Right ventricle myocardium inferior (tissue), 1 donor: ENCODE measurements at regions not wholly inside any gene's neighbourhood (a gene's known extent, or its start where the extent isn't known, plus 50 kb on each side); places are given as distances from the start of the nearest gene placed in this dataset.

Experiments
- ATAC-seq: fragments of 200-7000 bp; cut with Tn5 transposase; one replicate; pipeline ENCODE4 v1.9.1; 2020; ENCODE audit warnings: mild to moderate bottlenecking, moderate library complexity
- DNase-seq: peaks from one replicate; pipeline ENCODE4 v3.0.0; 2021; ENCODE audit errors: missing footprints
- intact Hi-C: fragments of 100-400 bp; cut with DNase I; formaldehyde crosslinking; loops from one replicate; pipeline ENCODE4 v1.11.0; 2022
- donor health status: DM: no; HTN: yes; CAD: no; lungs with severe emphysema.

DNA sequence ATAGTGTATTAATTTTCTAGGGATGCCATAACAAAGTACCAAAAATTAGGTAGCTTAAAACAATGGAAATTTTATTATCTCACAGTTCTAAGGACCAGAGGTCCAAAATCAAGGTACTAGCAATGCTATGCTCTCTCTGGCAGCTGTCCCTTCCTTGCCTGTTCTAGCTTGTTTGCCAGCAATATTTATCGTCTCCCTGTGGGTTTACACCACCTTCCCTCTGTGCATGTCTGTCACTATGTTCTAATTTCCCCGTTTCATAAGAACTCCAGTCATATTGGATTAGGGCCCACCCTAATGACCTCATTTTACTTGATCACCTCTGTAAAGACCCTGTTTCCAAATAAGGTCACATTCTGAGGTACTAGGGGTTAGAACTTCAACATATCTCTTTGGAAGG is 217.2 kb downstream of the IBTK start:
- intact Hi-C loops: no loop called here
- DNase-seq (no peak), ATAC-seq (peak; percentile 35)

DNA sequence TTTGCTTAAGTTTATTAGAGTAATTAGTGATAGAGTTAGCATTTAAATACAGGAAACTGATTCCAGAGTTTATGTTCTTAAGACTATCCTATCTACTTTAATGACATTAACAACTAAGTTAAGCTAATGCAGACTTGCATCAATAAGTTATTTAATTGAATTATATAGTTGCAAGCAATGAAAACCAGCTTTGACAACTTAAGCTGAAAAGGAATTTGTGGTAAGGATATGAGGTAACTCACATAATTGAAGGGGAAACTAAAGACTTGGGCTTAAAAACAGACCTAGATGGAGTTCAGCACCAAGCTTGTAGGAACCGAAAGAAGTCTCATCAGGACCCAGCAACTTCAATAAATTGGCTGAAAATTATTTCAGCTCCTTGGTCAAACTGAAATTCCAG is 222.3 kb downstream of the IBTK start:
- DNase-seq (no peak), ATAC-seq (no peak)
- intact Hi-C loops: no loop called here

DNA sequence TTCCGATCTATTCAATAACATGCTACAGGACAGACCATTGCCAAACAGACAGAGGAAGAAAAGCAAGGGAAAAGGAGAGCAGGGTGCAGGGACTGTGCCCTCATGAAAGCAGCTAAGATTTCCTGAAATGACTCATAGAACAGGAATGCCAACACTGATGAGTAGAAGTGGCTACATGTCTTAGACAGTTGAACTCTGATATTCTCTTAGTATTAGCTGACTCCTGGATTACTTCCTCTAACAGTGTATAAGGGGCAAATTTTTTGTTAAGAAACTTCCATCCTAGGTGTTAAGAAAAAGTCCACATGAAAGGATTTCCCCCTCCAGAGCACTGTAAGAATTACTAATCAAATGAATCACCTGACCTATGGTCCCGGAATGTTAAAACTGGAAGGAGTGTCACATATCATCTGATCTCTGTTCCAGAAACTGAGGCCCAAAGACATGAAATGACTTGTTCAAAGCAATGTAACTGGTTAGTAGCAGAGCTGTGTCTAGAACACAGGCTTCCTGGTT is 224.9 kb downstream of the IBTK start:
- no peak for DNase-seq
- peak; percentile 43 for ATAC-seq
- intact Hi-C loops: no loop called here

DNA sequence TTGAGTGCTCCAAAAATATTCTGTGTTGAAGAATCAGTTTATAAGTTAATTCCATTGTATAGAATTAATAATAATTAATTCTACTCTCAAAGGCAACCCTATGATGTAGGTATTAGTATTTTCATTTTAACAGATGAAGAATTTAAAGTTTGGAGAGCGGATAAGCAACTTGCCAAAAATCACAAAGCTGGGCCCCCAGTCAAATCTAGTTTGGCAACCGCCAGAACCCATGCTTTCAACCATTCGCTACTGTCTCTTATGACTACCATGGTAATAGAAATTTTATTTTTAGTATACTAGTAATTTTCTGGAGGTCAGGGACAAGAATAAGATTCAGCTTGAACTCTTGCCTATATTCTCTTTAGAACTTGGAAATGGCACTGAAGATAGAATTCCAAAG is 229.8 kb downstream of the IBTK start:
- no peak for ATAC-seq
- intact Hi-C loops: loop anchor here (10.0 kb wide), 2 partner anchors 113 to 183 kb away; no protein-coding TSS in a partner anchor
- peak; percentile 22 for DNase-seq

DNA sequence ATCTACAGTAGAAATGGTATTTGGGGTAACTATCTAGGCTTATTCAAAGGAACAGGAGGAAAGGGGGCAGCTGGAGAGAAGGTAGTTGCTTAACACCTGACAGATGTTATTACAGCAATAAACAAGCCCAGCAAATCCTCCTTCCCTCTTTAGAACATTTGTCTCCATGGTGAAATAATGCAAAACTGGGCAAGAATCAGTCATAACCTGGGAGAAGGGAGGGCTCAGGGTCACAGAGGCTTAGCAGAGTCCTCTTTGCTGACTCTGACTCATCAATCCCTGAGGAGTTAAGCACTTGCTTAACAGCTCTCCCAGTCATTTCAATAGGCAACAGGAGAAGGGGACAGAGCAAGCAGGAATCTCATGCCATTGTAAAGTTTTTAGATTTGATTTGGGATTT is 230.3 kb downstream of the IBTK start:
- DNase-seq (no peak), ATAC-seq (peak; percentile 90)

DNA sequence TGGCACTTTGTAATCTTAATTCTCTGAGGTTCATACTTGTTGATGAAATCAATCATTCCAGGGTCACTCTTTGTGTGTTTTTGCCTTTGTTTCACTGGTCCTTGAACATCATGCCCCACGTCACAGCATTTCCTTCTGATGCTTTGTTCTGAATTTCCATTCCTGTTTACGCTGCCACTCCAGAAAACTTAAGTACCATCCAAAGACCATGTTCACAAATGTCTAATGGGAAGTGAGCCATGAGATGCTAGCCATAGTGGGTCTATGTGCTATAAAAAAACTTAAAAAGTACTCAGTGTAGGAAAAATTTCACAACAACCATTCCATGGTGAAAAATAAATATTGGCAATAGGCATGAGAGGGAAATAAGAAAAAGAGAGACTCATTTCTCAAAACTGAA is 232.0 kb downstream of the IBTK start:
- no peak for ATAC-seq
- intact Hi-C loops: loop anchor here (10.0 kb wide), 2 partner anchors 111 to 181 kb away; no protein-coding TSS in a partner anchor
- no peak for DNase-seq

More for the DNA sequence above, 230.3 kb downstream of the IBTK start:
- intact Hi-C loops: loop anchor here (10.0 kb wide), 2 partner anchors 112 to 182 kb away; no protein-coding TSS in a partner anchor

DNA sequence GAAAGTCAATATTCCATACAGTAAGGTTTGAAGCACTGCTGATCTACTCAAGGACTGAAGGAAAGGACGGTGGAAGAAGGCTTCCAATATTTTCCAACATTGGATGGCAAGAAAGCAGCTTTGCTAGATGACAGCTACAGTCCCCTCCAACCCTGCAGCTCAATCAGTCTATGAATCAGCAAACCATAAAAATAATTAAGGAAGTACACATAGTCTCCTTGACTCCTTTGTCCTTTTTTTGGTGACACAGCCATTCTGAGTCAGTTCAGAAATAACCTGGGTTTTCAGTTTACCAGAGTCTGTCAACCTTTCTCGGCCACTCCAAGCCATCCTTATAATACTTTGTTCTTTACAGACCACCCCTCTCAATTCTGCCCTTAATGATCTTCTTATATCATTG is 232.5 kb downstream of the IBTK start:
- DNase-seq (no peak), ATAC-seq (no peak)
- intact Hi-C loops: loop anchor here (10.0 kb wide), 2 partner anchors 110 to 180 kb away; no protein-coding TSS in a partner anchor

DNA sequence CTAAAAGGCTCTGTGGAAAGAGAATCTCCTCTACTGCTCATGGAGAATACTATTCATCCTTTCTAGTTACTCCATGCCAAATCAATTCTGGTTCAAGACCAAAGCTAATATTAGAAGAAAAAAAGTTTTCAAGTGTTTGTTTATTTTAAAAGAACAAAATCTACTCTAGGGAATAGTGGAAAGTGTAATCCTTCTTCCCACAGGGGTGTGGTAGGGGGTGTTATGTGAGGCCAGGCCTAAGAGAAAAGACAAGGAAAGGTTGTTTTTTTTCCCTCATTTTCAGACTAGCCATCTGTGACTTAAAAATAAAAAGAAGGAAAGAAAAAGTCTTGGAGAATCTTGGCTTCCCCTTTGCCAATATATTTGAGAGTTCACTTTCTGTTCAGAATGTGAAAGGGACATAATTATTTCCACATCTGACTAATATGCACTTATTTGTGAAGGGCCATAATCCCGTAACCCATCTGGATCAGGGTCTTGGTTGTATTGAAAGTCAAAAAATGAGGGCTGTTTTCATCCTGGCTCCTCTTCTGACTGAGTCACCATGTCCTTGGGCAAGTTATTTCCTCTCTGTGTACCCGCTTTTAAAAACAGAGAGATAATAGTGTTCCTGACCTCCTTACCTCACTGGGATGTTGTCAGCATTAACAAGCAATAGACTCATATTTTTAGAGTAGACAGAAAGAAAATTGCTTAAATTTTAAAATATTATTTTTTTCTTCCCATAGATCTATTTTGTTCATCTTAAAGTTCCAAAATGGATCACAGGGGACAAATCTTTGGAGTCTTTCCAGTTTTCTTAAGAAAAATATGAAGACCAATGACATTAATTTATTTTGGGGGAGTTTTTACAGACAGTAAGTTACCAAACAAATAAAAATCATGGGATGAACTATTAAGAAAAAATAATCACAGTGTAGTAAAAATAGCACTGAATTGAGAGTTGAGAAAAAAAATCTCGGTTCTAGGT is 233.7 kb downstream of the IBTK start:
- ATAC-seq: peak; percentile 81
- intact Hi-C loops: loop anchor here (10.0 kb wide), 2 partner anchors 109 to 179 kb away; no protein-coding TSS in a partner anchor
- no peak for DNase-seq

DNA sequence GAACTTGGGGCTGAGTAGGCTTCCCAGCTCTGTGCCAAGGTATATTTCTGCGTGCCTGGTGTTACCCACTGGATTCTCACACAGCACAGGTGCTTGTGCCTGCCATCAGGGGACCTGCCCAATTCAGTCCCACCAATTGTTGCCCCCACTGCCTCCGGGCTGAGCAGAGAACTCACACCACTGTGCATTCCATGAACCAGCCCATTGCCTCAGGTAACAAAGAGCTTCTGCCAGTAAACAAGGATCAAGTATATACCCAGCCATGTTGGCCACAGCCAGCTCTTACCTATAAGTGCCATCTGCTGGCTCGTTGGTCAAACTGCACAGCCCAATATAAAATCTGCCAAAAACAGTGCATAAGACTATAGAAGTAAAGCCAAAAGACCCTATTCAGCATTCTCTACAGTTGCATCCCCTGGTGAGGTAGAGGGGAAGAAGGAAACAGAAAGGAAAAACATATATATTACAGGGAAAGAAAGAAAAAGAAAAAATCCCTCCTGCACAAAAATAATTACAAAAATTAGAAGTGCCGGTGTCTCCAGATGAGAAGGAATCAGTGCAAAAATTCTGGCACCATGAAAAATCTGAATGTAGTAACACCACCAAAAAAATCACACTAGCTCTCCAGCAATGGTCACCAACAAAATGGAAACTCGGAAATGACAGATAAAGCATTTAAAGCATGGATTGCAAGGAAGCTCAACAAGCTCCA is 241.4 kb downstream of the IBTK start:
- intact Hi-C loops: no loop called here
- peak; percentile 46 for ATAC-seq
- no peak for DNase-seq

DNA sequence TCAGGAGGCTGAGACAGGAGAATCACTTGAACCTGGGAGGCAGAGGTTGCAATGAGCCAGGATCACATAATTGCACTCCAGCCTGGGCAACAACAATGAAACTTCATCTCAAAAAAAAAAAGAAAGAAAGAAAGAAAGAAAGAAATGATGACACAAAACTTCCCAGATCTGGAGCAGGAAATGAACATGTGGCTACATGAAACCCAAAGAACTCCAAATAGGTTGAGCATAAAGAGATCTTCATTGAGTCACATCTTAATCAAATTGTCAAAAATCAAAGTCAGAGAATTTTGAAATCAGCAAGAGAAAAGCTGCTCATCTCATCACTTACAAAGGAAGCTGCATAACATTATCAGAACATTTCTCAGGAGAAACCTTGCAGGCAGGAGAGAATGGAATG is 247.0 kb downstream of the IBTK start:
- DNase-seq: no peak
- ATAC-seq: no peak
- intact Hi-C loops: no loop called here

DNA sequence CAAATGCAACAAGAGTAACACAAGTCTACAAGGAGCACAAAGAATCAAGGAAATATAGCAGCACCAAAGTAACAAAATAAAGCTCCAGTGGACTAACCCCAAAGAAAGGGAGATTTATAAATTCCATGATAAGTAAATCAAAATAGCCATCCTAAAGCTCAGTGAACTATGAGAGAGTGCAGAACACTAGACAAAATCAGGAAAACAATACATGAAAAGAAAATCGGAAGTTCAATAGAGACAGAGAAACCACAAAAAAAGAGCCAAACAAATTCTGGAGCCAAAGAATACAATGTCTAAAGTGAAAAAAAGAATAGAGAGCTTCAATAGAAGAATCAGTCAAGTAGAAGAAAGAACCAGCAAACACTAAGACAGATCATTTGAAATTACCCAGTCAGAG is 247.3 kb upstream of the TENT5A start:
- DNase-seq: no peak
- intact Hi-C loops: no loop called here
- no peak for ATAC-seq

DNA sequence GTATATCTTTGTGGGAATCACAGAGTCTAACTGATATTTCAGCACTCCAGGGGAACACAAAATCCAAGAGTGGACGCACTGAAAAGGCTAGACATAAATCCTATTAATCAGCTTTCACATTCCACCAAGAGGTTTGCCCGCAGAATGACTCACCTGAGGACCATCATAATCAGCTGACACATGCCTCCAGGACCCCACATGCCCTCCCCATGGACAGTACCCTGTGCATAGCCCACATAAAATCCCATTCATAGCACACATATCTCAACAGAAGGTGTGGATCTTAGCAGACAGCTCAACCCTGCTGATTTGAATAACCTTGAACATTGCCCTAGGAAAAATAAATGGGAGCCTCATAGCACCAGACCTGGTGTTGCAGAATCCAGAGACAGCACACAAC is 246.8 kb upstream of the TENT5A start:
- DNase-seq (no peak), ATAC-seq (no peak)
- intact Hi-C loops: no loop called here

DNA sequence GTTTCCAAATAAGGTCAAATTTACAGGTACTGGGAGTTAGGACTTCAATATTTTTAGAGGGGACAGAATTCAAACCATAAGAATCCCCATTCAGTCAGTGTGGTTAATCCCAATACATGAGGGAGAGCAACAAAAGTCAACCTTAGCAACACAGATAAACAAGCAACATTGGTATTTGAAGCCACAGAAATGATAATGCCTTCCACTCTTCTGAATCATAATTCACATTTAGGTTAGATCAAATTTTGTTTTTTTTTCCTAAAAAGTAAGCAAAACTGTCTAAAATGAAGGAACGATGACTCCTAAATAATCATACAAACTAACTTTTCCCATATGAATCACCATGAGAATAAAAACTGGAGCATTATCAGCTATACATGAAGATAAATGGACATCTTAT is 246.0 kb upstream of the TENT5A start:
- intact Hi-C loops: no loop called here
- DNase-seq (no peak), ATAC-seq (no peak)

DNA sequence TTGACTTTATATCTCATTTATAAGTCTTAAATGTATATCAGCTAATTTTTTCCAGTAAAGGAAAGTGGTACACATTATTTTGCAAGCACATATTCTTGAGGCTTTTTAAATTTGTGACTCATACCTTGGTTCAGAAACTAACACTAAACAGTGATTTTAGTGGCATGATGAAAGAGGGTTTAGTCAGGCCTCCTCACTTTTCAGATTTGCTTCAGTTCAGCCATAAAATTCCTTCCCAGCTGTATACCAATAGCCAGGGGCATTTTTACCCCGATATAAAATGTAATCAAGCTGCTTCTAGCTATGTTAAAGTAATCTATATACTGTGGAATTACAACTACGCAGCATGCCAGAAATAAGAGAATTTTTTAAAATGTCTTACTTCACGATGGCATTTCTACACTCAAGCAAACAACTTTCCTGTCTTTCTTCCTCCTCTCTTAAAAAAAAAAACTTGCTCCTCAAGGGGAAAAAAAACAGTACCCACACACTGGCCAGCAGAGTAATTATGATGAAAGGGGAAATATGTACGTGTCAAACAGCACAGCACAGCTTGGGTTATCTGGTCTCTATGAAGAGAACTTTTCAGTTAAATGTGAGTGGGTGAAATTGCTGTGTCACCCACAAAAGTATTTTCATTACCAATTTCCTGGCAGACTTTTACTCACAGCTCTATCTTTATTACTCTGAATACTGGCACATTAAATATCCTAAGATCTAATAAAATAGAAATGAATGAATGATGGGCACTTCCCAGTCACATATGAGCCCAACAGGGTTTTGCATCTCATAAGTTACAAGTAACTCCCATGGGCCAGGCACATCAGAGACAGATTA is 244.8 kb upstream of the TENT5A start:
- intact Hi-C loops: no loop called here
- ATAC-seq (no peak), DNase-seq (no peak)

DNA sequence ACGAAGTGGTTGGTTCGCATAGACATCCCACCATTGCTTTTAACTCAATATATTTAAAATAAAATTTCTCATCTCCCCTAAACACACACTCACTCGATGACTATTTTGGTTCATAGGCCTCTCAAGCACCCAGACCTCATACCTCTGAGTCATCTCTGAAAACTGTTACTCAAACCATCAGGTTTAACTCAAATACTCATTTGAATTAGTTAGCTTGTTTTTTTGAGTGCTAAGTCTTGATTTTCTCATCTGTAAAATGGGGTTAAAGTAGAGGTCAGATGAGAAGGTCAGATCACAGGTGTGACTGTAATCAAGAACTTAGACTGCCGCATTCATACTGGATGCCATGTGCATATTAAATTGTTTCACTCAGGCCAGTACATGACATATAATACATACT is 243.9 kb upstream of the TENT5A start:
- intact Hi-C loops: no loop called here
- ATAC-seq (no peak), DNase-seq (no peak)

DNA sequence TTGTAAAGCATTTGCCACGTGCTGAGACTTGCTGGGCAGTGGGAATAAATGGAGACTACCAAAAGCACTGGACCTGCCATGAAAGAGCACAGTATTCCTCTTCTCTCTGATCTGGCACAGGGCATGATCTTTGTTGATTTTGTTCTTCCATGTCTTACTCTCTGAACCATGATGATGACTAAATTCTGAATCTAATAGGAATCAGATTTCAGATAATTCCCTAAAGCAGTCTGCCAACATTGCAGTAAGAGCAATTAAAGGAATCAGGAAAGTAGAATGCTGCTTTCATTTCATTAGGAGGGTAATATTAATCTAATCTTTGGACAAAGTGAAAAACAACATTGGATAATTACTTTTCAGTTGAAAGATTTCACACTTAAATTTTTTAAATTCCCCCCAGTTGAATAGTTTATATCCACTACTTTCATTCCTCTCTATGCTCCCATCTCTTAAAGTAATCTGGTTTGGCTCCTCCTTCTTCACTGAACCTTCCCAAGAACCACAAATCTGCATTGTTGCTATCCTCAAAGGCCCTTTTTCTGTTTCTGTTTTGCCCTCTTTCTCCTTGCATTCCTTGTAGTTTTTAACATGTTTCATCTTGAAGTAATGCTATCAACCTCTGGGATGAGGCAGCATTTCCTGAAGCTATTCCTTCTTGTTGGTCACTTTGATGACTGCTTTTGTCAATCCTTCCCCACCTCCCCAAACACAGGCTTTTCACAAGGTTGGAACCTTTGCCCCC is 243.2 kb upstream of the TENT5A start:
- intact Hi-C loops: no loop called here
- ATAC-seq (no peak), DNase-seq (no peak)

DNA sequence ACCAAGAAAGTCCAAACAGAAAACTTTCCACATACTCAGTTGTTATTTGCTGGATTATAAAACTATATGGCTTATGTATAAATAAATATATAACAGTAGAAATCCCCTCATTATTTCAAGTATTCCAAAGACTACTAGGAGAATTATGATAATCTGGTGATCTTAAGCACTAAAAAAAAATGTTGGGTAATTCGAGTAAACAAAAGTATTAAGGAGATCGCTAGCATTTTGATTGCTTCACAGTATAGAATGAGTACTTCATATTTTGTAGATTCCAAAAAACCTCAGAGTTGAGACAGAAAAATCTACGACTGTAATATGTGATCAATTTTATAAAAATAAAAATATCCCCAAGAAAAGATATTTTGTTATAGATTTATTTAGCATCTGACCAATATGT is 236.4 kb upstream of the TENT5A start:
- intact Hi-C loops: loop anchor here (10.0 kb wide), 1 partner anchor 1244 kb away; no protein-coding TSS in a partner anchor
- DNase-seq (no peak), ATAC-seq (no peak)

DNA sequence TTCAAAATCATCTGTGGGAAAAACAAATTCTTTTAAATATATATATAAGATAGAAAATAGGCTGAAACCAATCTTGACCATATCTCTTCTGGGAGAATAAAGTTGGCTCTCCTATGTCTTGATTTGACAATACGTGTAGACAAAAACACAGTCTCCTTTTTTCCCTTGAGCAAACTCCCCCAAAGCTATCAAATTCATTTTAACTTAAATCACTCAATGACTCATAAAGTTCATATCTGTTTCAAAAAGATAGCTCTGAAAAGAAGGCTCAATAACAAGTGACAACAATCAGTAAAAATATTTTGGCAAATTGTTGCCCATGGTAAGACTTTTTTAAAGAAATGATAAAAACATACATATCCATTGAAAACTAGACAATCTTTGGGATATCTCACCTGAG is 236.0 kb upstream of the TENT5A start:
- DNase-seq (no peak), ATAC-seq (no peak)
- intact Hi-C loops: loop anchor here (10.0 kb wide), 1 partner anchor 1244 kb away; no protein-coding TSS in a partner anchor
